ENCODE measurements at regions not wholly inside any gene's neighbourhood (a gene's known extent, or its start where the extent isn't known, plus 50 kb on each side); places are given as distances from the start of the nearest gene placed in this dataset.

DNA sequence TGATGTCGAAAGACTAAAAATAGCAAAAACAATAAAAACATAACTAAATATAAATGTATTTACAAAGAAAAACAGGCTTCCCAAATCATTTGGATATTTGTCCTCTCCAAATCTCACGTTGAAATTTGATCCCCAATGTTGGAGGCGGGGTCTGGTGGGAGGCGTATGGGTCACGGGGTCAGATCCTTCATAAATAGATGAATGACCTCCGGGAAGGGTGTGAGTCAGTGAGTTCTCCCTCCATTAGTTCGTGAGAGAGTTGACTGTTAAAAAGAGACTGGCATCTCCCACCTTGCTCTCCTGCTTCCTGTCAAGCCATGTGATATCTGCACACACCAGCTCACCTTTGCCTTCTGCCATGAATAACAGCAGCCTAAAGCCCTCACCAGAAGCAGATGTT, 703.0 kb downstream of the TMEM182 start:
- DNase-seq (ENCODE audit: insufficient read length, low spot score): no peak
- no peak for FAIRE-seq

DNA sequence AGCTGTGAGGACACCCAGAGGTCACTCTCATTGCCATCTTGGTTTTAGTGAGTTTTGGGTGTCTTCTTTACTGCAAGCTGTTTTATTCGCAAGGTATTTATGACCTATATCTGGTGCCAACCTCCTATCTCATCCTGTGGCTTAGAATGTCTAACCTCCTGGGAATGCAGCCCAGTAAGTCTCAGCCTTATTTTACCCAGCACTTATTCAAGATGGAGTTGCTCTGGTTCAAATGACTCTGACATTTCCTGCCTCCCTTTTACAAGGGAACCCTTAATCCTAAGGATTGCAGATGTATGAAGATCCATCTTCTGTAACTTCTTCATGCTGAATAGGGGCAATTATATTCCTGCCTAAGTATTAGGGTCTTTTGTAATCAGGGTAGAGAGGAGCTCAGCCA, 708.0 kb downstream of the TMEM182 start:
- no peak for TF ChIP-seq SPI1 (IDR thresholded peaks at IDR 0.05; ENCODE audit: low read depth, low read length)
- no peak for TF ChIP-seq PAX5 (IDR thresholded peaks at IDR 0.05; ENCODE audit: insufficient read depth, low read length, severe bottlenecking)
- FAIRE-seq (no peak), DNase-seq (ENCODE audit: insufficient read length, low spot score) (no peak)

More for the DNA sequence above, 703.0 kb downstream of the TMEM182 start:
- no peak for TF ChIP-seq PAX5 (IDR thresholded peaks at IDR 0.05; ENCODE audit: insufficient read depth, low read length, severe bottlenecking)
- TF ChIP-seq POLR2A (IDR thresholded peaks at IDR 0.05; ENCODE audit: low read depth, low read length): no peak

DNA sequence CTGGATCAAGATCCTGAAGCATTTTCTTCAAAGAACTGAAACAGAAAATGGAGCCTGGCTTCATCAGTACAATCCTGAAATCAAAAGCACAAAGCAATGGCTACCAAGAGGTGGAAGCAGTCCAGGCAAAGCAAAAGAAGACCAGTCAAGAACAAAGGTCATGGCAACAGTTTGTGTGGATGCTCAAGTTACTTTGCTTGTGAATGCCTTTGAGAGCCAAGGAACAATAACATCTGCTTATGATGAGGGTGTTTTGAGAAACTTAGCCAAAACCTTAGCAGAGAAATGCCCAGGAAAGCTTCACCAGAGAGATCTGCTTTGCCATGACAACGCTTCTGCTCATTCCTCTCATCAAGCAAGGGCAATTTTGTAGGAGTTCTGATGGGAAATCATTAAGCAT, 723.1 kb downstream of the TMEM182 start:
- DNase-seq (ENCODE audit: insufficient read length, low spot score) (no peak), FAIRE-seq (no peak)
- no peak for TF ChIP-seq POLR2AphosphoS5 (IDR thresholded peaks at IDR 0.05; ENCODE audit: low read depth, low read length)
- no peak for TF ChIP-seq PAX5 (IDR thresholded peaks at IDR 0.05; ENCODE audit: insufficient read depth, low read length, severe bottlenecking)
- TF ChIP-seq POU2F2 (IDR thresholded peaks at IDR 0.05; ENCODE audit: low read depth, low read length): no peak
- no peak for TF ChIP-seq TAF1 (IDR thresholded peaks at IDR 0.05; ENCODE audit: low read depth, low read length)
- TF ChIP-seq SPI1 (IDR thresholded peaks at IDR 0.05; ENCODE audit: low read depth, low read length): no peak
- no peak for TF ChIP-seq POLR2A (IDR thresholded peaks at IDR 0.05; ENCODE audit: low read depth, low read length)

DNA sequence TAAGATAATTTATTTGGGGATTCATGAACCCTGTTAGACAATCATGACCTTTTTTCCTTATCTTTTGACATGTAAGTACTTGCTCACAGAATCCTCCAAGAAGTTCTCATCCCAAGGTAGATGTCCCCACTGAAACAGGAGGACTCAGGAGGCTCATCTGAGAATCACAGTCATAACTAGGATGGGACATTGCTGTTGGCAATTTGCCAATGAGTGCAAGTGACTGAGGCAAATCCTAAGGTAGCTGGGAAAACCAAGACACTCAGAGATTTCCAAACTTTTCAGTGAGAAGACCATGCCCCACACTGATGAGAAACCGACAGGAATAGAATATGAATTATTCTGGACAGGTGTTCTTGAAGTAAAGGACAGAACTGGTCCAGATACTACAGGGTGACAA, 735.0 kb downstream of the TMEM182 start:
- TF ChIP-seq POLR2AphosphoS5 (IDR thresholded peaks at IDR 0.05; ENCODE audit: low read depth, low read length) (no peak), SPI1 (IDR thresholded peaks at IDR 0.05; ENCODE audit: low read depth, low read length) (no peak), TAF1 (IDR thresholded peaks at IDR 0.05; ENCODE audit: low read depth, low read length) (no peak)
- FAIRE-seq (no peak), DNase-seq (ENCODE audit: insufficient read length, low spot score) (no peak)

DNA sequence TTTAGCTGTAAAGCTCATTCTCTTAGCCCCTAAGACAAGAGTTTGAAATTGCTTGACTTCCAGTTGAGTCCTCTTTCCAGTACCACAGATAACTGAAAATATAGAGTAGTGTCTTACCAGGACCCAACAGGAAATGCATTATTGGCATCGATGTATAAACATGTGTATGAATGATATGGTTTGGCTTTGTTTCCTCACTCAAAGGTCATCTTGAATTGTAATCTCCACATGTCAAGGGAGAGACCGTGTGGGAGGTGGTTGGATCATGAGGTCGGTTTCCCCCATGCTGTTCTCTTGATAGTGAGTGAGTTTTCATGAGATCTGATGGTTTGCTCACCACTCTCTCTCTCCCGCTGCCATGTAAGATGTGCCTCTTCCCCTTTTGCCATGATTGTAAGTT, 745.0 kb downstream of the TMEM182 start:
- TF ChIP-seq POLR2AphosphoS5 (IDR thresholded peaks at IDR 0.05; ENCODE audit: low read depth, low read length): no peak
- no peak for TF ChIP-seq SPI1 (IDR thresholded peaks at IDR 0.05; ENCODE audit: low read depth, low read length)
- no peak for TF ChIP-seq POU2F2 (IDR thresholded peaks at IDR 0.05; ENCODE audit: low read depth, low read length)
- TF ChIP-seq PAX5 (IDR thresholded peaks at IDR 0.05; ENCODE audit: insufficient read depth, low read length, severe bottlenecking): no peak
- TF ChIP-seq POLR2A (IDR thresholded peaks at IDR 0.05; ENCODE audit: low read depth, low read length): no peak
- no peak for TF ChIP-seq TAF1 (IDR thresholded peaks at IDR 0.05; ENCODE audit: low read depth, low read length)
- FAIRE-seq: no peak
- DNase-seq (ENCODE audit: insufficient read length, low spot score): no peak

DNA sequence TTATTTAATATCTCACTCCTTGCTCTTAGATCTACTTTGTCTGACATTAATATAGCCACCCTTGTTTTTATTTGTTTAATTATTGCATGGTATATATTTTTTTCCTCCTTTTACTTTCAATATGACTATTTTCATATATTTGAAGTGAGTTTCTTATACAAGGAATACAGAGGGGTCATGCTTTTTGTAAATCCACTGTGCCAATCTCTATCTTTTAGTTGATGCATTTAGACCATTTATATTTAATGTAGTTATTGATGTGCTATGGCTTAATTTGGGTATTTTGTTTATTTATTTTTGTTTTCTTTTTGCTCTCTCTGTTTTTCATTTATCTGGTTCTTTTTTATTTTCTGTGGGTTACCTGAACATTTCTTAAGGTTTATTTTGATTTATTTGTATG, 750.6 kb downstream of the TMEM182 start:
- TF ChIP-seq TAF1 (IDR thresholded peaks at IDR 0.05; ENCODE audit: low read depth, low read length) (no peak), SPI1 (IDR thresholded peaks at IDR 0.05; ENCODE audit: low read depth, low read length) (no peak), POLR2A (IDR thresholded peaks at IDR 0.05; ENCODE audit: low read depth, low read length) (no peak), PAX5 (IDR thresholded peaks at IDR 0.05; ENCODE audit: insufficient read depth, low read length, severe bottlenecking) (no peak), POU2F2 (IDR thresholded peaks at IDR 0.05; ENCODE audit: low read depth, low read length) (no peak), POLR2AphosphoS5 (IDR thresholded peaks at IDR 0.05; ENCODE audit: low read depth, low read length) (no peak)
- no peak for DNase-seq (ENCODE audit: insufficient read length, low spot score)
- no peak for FAIRE-seq

DNA sequence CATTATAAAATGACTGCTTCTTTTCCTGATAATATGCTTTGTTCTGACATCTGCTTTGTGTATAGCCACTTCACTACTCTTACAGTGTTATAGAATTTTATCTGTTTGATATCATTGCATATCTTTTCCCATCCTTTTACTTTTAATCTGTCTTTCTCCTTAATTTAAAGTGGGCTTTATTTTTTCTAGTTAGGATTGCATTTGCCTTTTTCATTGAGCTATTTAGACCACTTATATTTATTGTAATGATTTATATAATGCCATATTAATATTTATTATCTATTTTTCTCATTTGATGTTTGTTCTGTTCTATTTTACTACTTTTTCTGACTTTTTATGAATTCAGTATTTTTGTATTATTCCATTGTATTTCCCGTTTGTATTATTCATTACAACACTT, 758.7 kb downstream of the TMEM182 start:
- DNase-seq (ENCODE audit: insufficient read length, low spot score): no peak
- FAIRE-seq: no peak
- TF ChIP-seq POU2F2 (IDR thresholded peaks at IDR 0.05; ENCODE audit: low read depth, low read length) (no peak), SPI1 (IDR thresholded peaks at IDR 0.05; ENCODE audit: low read depth, low read length) (no peak), POLR2A (IDR thresholded peaks at IDR 0.05; ENCODE audit: low read depth, low read length) (no peak), TAF1 (IDR thresholded peaks at IDR 0.05; ENCODE audit: low read depth, low read length) (no peak), POLR2AphosphoS5 (IDR thresholded peaks at IDR 0.05; ENCODE audit: low read depth, low read length) (no peak), PAX5 (IDR thresholded peaks at IDR 0.05; ENCODE audit: insufficient read depth, low read length, severe bottlenecking) (no peak)

DNA sequence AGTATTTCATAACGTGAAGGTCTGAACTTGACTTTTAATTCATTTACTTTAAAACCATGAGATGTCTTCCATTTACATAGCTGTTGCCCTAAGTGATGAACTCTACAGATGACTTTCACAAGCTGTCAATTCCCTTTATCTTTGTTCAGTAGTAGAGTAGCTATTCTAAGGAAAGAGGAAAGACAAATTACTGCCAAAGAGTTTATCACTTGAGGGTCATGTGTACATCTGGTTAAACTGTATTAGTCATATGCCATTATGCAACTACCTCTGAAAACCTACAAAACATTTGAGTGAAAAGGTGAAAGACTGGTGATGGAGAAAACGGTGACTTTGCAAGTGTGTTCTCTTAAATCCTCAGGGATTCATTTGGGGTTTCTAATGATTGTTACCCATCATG, 763.9 kb downstream of the TMEM182 start:
- DNase-seq (ENCODE audit: insufficient read length, low spot score) (no peak), FAIRE-seq (no peak)
- no peak for TF ChIP-seq POLR2AphosphoS5 (IDR thresholded peaks at IDR 0.05; ENCODE audit: low read depth, low read length)
- no peak for TF ChIP-seq POLR2A (IDR thresholded peaks at IDR 0.05; ENCODE audit: low read depth, low read length)
- TF ChIP-seq POU2F2 (IDR thresholded peaks at IDR 0.05; ENCODE audit: low read depth, low read length): no peak
- TF ChIP-seq SPI1 (IDR thresholded peaks at IDR 0.05; ENCODE audit: low read depth, low read length): no peak
- TF ChIP-seq TAF1 (IDR thresholded peaks at IDR 0.05; ENCODE audit: low read depth, low read length): no peak

DNA sequence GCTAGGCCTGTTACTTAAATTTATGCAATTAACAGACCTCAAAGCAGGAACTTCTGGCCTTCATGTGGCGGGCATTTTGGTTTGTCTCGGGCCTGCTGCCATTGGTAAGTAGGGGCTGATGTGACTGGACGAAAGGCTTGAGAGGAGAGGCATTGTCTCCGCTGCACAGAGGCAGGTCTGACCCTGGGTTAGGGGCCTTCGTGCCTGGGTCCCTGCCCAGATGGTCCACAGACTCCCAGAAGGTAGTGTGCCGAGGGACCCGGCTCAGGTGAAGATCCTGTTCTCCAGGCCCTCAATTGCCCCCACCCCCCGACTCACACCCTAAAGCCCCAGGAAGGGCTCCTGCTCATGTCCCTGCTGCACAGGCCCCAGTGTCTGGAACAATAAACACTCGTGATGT, 764.9 kb downstream of the TMEM182 start:
- TF ChIP-seq SPI1 (IDR thresholded peaks at IDR 0.05; ENCODE audit: low read depth, low read length) (no peak), PAX5 (IDR thresholded peaks at IDR 0.05; ENCODE audit: insufficient read depth, low read length, severe bottlenecking) (no peak), POLR2A (IDR thresholded peaks at IDR 0.05; ENCODE audit: low read depth, low read length) (no peak), POU2F2 (IDR thresholded peaks at IDR 0.05; ENCODE audit: low read depth, low read length) (no peak), POLR2AphosphoS5 (IDR thresholded peaks at IDR 0.05; ENCODE audit: low read depth, low read length) (no peak), TAF1 (IDR thresholded peaks at IDR 0.05; ENCODE audit: low read depth, low read length) (no peak)
- FAIRE-seq: no peak
- no peak for DNase-seq (ENCODE audit: insufficient read length, low spot score)

DNA sequence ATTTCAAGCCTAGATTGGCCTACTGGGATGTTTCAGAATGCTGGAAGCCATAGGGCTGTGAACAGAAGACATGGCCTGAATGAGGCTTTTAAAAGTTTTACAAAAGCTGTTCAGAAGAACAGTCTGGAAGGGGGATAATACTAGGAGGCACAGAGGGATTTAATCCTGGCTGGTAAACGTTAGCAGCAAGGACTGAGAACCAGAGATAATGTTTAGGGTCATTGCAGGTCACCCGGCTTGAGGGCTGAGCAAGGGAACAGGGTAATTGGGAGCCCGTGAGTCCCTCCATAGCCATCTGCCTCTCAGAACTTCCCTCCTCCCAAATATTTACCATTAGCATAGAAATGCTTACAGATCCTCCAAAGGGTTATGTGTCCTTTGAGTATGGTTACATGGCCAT, 765.4 kb downstream of the TMEM182 start:
- TF ChIP-seq POLR2A (IDR thresholded peaks at IDR 0.05; ENCODE audit: low read depth, low read length): no peak
- no peak for TF ChIP-seq PAX5 (IDR thresholded peaks at IDR 0.05; ENCODE audit: insufficient read depth, low read length, severe bottlenecking)
- no peak for FAIRE-seq

More for the DNA sequence above, 765.4 kb downstream of the TMEM182 start:
- DNase-seq (ENCODE audit: insufficient read length, low spot score): no peak

All from GM12891 (cell line).